ENCODE measurements at regions not wholly inside any gene's neighbourhood (a gene's known extent, or its start where the extent isn't known, plus 50 kb on each side); places are given as distances from the start of the nearest gene placed in this dataset.
"Not testable (repeated sequence)": the region's sequence is repeated elsewhere in the genome, so short reads cannot be mapped to it uniquely, and the experiment has no call there.

- TF ChIP-seq CTCF (conservative IDR thresholded peaks at IDR 0.05; ENCODE audit: low read depth, low read length), result peak; percentile 34
- not testable (repeated sequence) for H3K4me3 ChIP-seq (ENCODE audit: low read depth, low read length); DNase-seq (ENCODE audit: low read depth)
These were observed 1100.7 kb downstream of the TMEM121 start for GRCh38 chr14:106626942-106627588.

GRCh38 chr14:106631879-106632278, 1105.5 kb downstream of the TMEM121 start:
- no peak overlapping the region for H3K4me3 ChIP-seq (ENCODE audit: low read depth, low read length)
- no peak for TF ChIP-seq CTCF (conservative IDR thresholded peaks at IDR 0.05; ENCODE audit: low read depth, low read length)

GRCh38 chr14:106633721-106634120, 1107.3 kb downstream of the TMEM121 start:
- H3K4me3 ChIP-seq (ENCODE audit: low read depth, low read length), result no peak overlapping the region
- no peak for TF ChIP-seq CTCF (conservative IDR thresholded peaks at IDR 0.05; ENCODE audit: low read depth, low read length)
- DNase-seq (ENCODE audit: low read depth), result no peak

More at GRCh38 chr14:106631879-106632278, 1105.5 kb downstream of the TMEM121 start:
- DNase-seq (ENCODE audit: low read depth), result no peak

GRCh38 chr14:106635569-106635968, 1109.2 kb downstream of the TMEM121 start:
- DNase-seq (ENCODE audit: low read depth), result no peak
- H3K4me3 ChIP-seq (ENCODE audit: low read depth, low read length), result no peak overlapping the region
- no peak for TF ChIP-seq CTCF (conservative IDR thresholded peaks at IDR 0.05; ENCODE audit: low read depth, low read length)

- not testable (repeated sequence) for H3K4me3 ChIP-seq (ENCODE audit: low read depth, low read length); DNase-seq (ENCODE audit: low read depth)
These were observed 1112.5 kb downstream of the TMEM121 start for GRCh38 chr14:106638786-106639452.

- no peak overlapping the region for H3K4me3 ChIP-seq (ENCODE audit: low read depth, low read length)
- no peak for DNase-seq (ENCODE audit: low read depth)
- no peak for TF ChIP-seq CTCF (conservative IDR thresholded peaks at IDR 0.05; ENCODE audit: low read depth, low read length)
These were observed 1115.7 kb downstream of the TMEM121 start for GRCh38 chr14:106642090-106642489.

- not testable (repeated sequence) for DNase-seq (ENCODE audit: low read depth); H3K4me3 ChIP-seq (ENCODE audit: low read depth, low read length)
These were observed 1116.6 kb downstream of the TMEM121 start for GRCh38 chr14:106642971-106643370.

- H3K4me3 ChIP-seq (ENCODE audit: low read depth, low read length); DNase-seq (ENCODE audit: low read depth): not testable (repeated sequence)
These were observed 1122.5 kb downstream of the TMEM121 start for GRCh38 chr14:106648874-106649273.
